Tibial nerve (tissue), 4 donors: ENCODE measurements at regions not wholly inside any gene's neighbourhood (a gene's known extent, or its start where the extent isn't known, plus 50 kb on each side); places are given as distances from the start of the nearest gene placed in this dataset.

ENCODE experiments used
- DNase-seq, 2 donors: peaks; one replicate each; pipeline ENCODE4 v3.0.0-alpha.2; 2019; ENCODE audit warnings: low spot score in 2 of 2
- H3K27ac ChIP-seq, 4 donors: fragments of 200-600 bp; sonication (generic) in 3 of 4; one replicate each; pipeline ENCODE4 v1.5.1; 2017 to 2019; ENCODE audit warnings: mild to moderate bottlenecking in 1 of 4
- H3K27me3 ChIP-seq, 2 donors: fragments of 200-600 bp; sonication (generic) in 1 of 2; one replicate each; pipeline versions ENCODE4 v1.5.1 to v1.6.0; 2017 to 2019
- H3K36me3 ChIP-seq, 3 donors: fragments of 200-600 bp; sonication (generic); one replicate each; pipeline ENCODE4 v1.5.1; 2018 to 2019
- H3K4me1 ChIP-seq, 4 donors: fragments of 200-600 bp; sonication (generic) in 3 of 4; one replicate each; pipeline ENCODE4 v1.5.1; 2017 to 2019
- H3K4me3 ChIP-seq, 4 donors: fragments of 200-600 bp; sonication (generic) in 3 of 4; one replicate each; pipeline ENCODE4 v1.5.1; 2017 to 2019; ENCODE audit warnings: mild to moderate bottlenecking in 1 of 4, moderate library complexity in 1 of 4
- H3K9me3 ChIP-seq, 4 donors: fragments of 200-600 bp; sonication (generic) in 3 of 4; one replicate each; pipeline ENCODE4 v1.5.1; 2017 to 2019
- CTCF ChIP-seq, 5 experiments: fragments of 200-600 bp in 3 of 5; fragments of 450-650 bp in 2 of 5; sonication (generic) in 3 of 5; IDR thresholded peaks; one replicate each; pipeline ENCODE4 v1.5.1; 2016 to 2019; ENCODE audit warnings: antibody characterized with exemption in 5 of 5, mild to moderate bottlenecking in 3 of 5, moderate library complexity in 2 of 5
- EP300 ChIP-seq, 2 donors: sonication (generic); formaldehyde crosslinking; IDR thresholded peaks; one replicate each; pipeline ENCODE4 v1.6.1; 2017; ENCODE audit warnings: antibody characterized with exemption in 2 of 2, mild to moderate bottlenecking in 1 of 2
- POLR2A ChIP-seq, 2 donors: fragments of 450-650 bp; IDR thresholded peaks; one replicate each; pipeline ENCODE4 v1.6.1; 2017; ENCODE audit warnings: antibody characterized with exemption in 2 of 2, mild to moderate bottlenecking in 2 of 2, moderate library complexity in 2 of 2
- WGBS, 2 donors: methylation state at CpG; one replicate each; pipeline ENCODE4 v1.1.5; 2018; 5-methylcytosine and 5-hydroxymethylcytosine counted together

GRCh38 chr17:14827396-14827919, 437.7 kb downstream of the PMP22 start:
- DNase-seq: no peak

DNA sequence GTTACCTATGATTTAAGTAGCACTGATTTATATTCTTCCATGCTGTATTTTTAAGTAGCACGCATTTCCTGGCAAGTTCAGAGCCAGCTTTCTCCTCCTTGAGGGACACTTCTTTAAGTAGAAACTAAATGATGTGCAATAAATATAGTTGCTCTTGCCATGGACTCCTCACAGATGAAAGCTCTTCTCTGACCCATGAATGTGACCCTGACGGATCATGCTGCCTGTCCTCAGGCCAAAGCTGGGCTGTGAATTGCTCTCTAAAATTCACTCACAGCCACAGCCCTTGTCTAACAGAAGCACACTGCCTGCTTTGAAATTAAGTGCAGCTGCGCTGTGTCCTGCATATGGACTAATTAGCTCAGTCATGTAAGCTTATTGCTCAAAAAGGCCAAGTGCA, 438.8 kb downstream of the PMP22 start:
- no peak overlapping the region for H3K27ac ChIP-seq
- peaks cover 0 to 7% (median 0%) of the 10 kb centered on the region in 4 donors for H3K9me3 ChIP-seq
- 42 to 44% methylated on average over 3 of the region's 3 CpGs for WGBS, 2 donors
- no peaks in the 10 kb centered on the region for H3K4me1 ChIP-seq
- TF ChIP-seq CTCF (IDR thresholded peaks at IDR 0.05) (no peak), POLR2A (IDR thresholded peaks at IDR 0.05) (no peak), EP300 (IDR thresholded peaks at IDR 0.05) (no peak)
- no peaks in the 10 kb centered on the region for H3K27me3 ChIP-seq
- DNase-seq: no peak
- H3K4me3 ChIP-seq: no peak overlapping the region
- H3K36me3 ChIP-seq: no peaks in the 10 kb centered on the region

More at GRCh38 chr17:14827396-14827919, 437.7 kb downstream of the PMP22 start:
- H3K27ac ChIP-seq: no peak overlapping the region
- TF ChIP-seq POLR2A (IDR thresholded peaks at IDR 0.05) (no peak), EP300 (IDR thresholded peaks at IDR 0.05) (no peak), CTCF (IDR thresholded peaks at IDR 0.05) (no peak)
- 56 to 62% methylated on average over 6 of the region's 6 CpGs for whole genome bisulfite sequencing, 2 donors
- H3K36me3 ChIP-seq: no peaks in the 10 kb centered on the region
- H3K27me3 ChIP-seq: no peaks in the 10 kb centered on the region
- no peak overlapping the region for H3K4me3 ChIP-seq
- H3K4me1 ChIP-seq: no peaks in the 10 kb centered on the region
- peaks cover 0 to 7% (median 0%) of the 10 kb centered on the region in 4 donors for H3K9me3 ChIP-seq

- no peak for DNase-seq
- no peaks in the 10 kb centered on the region for H3K36me3 ChIP-seq
- 83 to 93% methylated on average over 1 of the region's 1 CpG for WGBS, 2 donors
Observed at GRCh38 chr17:14818469-14818868, 446.7 kb downstream of the PMP22 start.

GRCh38 chr17:14815079-14815478, 450.0 kb downstream of the PMP22 start:
- no peaks in the 10 kb centered on the region for H3K36me3 ChIP-seq
- H3K9me3 ChIP-seq: no peaks in the 10 kb centered on the region
- H3K4me1 ChIP-seq: no peaks in the 10 kb centered on the region
- no peaks in the 10 kb centered on the region for H3K27me3 ChIP-seq
- no peak for TF ChIP-seq CTCF (IDR thresholded peaks at IDR 0.05)
- TF ChIP-seq EP300 (IDR thresholded peaks at IDR 0.05): no peak
- no peak for TF ChIP-seq POLR2A (IDR thresholded peaks at IDR 0.05)
- DNase-seq: no peak
- no peak overlapping the region for H3K27ac ChIP-seq
- WGBS, 2 donors: 90 to 94% methylated on average over 6 of the region's 6 CpGs
- H3K4me3 ChIP-seq: no peak overlapping the region

More at GRCh38 chr17:14818469-14818868, 446.7 kb downstream of the PMP22 start:
- Histone ChIP-seq H3K27me3 (no peaks in the 10 kb centered on the region), H3K4me3 (no peak overlapping the region), H3K4me1 (no peaks in the 10 kb centered on the region), H3K27ac (no peak overlapping the region), H3K9me3 (no peaks in the 10 kb centered on the region)
- no peak for TF ChIP-seq POLR2A (IDR thresholded peaks at IDR 0.05)
- TF ChIP-seq CTCF (IDR thresholded peaks at IDR 0.05): no peak
- no peak for TF ChIP-seq EP300 (IDR thresholded peaks at IDR 0.05)

GRCh38 chr17:14813649-14814370, 451.3 kb downstream of the PMP22 start:
- no peaks in the 10 kb centered on the region for H3K36me3 ChIP-seq
- no peak overlapping the region for H3K4me3 ChIP-seq
- peaks cover 0 to 2% (median 0%) of the 10 kb centered on the region in 4 donors for H3K9me3 ChIP-seq
- no peaks in the 10 kb centered on the region for H3K4me1 ChIP-seq
- TF ChIP-seq EP300 (IDR thresholded peaks at IDR 0.05): no peak
- no peak for TF ChIP-seq CTCF (IDR thresholded peaks at IDR 0.05)
- TF ChIP-seq POLR2A (IDR thresholded peaks at IDR 0.05): no peak
- DNase-seq: no peak
- 53 to 55% methylated on average over 17 to 18 of the region's 18 CpGs for WGBS, 2 donors
- no peaks in the 10 kb centered on the region for H3K27me3 ChIP-seq
- H3K27ac ChIP-seq: no peak overlapping the region
